ENCODE measurements at regions not wholly inside any gene's neighbourhood (a gene's known extent, or its start where the extent isn't known, plus 50 kb on each side); places are given as distances from the start of the nearest gene placed in this dataset.
"Not testable (repeated sequence)": the region's sequence is repeated elsewhere in the genome, so short reads cannot be mapped to it uniquely, and the experiment has no call there.

DNA sequence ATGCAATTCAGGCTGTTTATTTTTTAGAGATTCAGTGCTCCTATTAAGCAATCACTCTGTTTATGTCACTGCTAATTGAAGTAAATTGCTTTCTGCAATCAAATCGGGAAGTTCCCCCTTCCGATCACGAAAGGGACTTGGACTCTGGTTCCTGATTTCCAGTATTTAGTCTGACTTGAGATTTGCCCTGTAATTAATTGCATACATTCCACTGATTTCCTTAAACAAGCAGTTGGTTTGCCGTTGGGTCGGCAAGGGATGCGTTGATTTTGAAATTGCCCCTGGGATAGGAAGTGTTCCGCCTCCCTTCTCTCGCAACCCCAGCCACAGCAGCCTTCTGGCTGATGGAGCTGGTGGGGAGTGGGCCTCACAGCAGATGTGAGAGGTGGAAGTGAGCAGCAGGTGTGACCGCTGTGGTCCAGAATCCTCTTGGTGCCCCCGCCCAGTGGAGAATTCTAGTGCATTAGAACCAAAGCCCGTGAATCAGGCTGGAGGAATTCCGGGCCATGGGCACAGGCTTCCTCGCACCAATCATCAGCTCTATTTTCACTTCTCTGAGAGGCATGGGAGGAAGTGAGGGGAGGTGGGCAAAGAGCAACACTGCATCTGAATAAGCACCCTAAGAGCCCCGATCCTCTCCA, 102.5 kb downstream of the SPRY4 start:
- DNase-seq (ENCODE audit: low spot score), result no peak

DNA sequence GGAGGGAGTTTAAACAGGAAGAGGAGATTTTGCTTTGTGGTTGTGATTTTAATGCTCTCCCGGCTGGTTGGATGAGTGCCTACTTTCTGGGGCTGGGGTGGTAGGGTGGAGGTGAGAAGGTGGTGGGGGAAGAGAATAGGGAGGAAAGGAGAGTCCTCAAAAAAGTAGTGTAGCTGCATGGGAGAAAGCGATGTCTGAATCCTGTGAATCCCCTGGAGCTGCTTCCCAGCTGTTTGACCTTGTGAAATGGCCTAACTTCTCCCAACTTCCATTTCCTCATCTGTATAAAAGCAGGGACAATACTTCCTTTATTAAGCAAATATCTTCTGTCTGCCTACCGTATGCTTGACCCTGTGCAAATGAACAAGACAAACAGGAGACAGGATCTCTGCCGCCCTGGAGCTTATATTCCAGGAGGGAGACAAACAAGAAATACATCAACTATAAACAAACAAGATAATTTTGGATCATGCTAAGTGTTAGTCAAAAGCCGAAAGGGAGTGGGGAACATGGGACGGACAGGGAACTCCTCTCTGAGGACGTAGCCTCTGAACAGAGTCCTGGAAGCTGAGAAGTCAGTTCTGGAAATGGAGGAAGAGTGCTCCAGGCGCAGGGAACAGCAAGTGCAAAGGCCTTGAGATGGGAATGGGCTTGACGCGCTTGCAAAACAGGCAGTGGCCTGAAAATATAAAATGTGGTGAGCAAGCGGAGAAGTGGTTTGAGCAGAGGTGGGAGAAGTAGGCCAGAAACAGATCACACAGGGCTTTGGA, 103.5 kb downstream of the SPRY4 start:
- no peak for DNase-seq (ENCODE audit: low spot score)

DNA sequence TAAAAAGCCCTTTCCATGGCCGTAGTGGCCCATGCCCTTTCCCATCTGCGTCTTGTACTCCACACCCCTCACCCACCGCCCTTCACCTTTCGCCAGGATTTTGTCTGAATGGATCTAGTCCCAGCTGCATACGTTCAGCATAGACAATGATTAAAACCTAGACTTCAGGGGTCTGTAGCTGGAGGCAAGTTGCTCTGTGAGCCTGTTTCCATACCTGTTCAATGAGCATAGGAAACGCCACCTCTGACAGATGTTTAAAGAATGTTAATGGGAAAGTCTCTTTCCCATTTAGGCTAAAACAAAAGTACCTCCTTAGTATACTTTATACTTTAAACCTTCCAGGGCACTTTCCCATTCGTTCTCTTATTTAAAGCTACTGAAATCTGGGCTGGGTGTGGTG, 105.7 kb downstream of the SPRY4 start:
- no peak for DNase-seq (ENCODE audit: low spot score)

DNA sequence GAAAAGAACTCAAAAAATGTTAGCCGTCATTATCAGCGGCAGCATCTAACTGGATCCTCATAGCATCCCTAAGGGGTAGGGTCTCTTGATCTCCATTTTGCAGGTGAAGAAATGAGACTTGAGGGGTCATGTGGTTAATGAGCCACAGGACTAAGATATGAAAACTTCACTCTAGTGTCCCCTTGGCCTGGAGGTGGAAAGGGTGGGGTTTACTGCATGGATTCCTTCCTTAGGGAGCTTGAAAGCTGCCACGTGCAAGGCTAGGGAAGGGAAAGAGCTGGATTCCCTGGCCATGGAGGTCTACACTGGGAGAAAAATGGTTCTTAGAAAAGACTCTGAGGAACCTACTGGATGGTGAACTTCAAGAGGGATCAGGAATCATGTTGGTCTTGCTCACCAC, 107.9 kb downstream of the SPRY4 start:
- no peak for DNase-seq (ENCODE audit: low spot score)

DNA sequence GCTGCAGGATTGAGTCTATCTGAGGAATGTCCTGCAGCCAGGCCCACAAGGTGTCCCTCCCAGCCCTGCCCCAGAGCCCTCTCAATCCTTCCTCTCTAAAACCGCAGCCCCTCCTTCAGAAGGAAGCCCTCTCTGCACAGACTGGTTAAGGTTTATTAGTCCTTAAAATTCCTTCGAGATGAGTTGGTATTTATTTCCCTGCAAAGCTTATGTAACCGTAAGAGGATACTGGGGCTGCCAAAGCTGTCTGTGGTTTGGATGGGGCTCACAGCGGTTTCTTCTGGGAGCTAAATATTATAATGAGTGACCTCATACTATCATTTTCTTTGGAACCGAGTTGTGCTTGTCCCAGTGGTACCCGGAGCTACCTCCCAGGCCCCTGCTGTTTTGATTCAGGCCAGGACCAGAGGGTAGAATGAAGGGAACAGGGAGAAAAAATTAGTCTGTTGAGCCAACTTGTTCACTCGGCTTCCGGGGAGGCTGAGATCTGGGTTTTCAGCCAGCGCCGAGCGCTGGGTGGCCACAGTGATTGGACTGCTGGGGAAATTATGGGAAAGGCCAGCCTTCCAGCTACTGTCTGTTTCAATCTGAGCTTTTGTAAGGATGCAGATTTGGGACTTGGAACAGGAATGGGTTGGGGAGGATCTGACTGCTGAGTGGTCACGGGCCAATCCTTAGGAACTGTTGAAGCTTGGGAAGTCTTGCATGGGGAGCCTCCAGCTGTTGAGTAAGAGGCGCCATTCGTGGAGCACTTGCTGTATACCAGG, 107.5 kb downstream of the NDFIP1 start:
- peak; percentile 87 for DNase-seq (ENCODE audit: low spot score)

DNA sequence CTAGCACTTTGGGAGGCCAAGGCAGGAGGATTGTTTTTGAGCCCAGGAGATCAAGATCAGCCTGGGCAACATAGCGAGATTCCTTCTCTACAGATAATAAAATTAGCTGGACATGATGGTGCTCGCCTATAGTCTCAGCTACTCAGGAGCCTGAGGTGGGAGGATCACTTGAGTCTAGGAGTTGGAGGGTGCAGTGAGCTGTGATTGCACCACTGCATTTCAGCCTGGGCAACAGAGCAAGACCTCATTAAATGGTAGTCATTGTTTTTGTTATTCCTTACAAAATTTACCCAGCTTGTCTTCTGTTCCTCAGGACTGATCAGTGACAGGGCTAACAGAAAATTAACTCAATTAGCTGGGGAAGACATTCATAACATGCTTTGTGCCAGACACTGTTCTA, 104.5 kb downstream of the NDFIP1 start:
- no peak for DNase-seq (ENCODE audit: low spot score)

DNA sequence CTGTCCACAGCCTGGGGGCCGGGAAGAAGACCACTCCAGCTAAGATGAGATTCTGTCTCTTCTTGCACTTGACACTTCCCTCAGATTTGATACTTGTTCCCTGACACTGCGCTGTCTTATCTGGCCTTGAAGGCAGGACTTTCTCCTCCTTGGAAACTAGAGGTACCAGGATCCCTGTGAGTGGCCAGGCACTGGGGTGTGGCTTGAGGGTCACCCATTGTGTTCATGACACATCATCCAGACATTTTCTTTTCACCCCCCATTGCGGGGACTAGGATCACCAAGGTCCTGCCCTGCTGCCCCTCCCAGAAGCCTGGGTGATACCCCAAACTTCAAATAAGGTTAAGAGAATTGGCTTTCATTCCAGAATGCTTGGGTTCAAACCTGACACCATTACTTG, 103.3 kb downstream of the NDFIP1 start:
- DNase-seq (ENCODE audit: low spot score), result no peak

DNA sequence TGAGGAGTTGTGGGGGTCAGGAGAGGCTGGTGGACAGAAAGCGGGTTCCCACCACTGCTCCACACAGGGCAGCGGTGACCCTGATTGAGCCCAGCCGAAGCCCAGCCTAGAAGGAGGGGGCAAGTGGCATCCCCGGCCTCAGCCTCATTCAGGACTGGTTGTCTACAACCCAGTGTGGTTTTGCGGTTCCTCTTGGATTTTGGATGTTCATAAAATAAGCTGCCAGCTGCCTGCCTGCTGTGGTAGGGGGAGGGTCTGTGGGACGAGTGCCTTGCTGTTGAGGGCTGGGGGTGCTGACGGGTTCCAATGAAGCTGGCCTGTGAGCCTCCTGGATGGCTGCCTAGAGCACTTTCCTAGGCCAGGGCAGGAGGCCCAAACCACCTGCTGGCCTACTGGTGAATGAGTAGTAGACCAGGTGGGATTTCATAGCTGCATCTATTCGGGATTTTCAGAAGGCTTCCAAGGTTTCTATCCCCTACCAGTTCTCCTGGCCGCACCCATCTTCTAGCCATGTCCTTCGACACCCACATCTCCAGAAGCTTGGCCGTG, 102.4 kb downstream of the NDFIP1 start:
- DNase-seq (ENCODE audit: low spot score), result no peak

DNA sequence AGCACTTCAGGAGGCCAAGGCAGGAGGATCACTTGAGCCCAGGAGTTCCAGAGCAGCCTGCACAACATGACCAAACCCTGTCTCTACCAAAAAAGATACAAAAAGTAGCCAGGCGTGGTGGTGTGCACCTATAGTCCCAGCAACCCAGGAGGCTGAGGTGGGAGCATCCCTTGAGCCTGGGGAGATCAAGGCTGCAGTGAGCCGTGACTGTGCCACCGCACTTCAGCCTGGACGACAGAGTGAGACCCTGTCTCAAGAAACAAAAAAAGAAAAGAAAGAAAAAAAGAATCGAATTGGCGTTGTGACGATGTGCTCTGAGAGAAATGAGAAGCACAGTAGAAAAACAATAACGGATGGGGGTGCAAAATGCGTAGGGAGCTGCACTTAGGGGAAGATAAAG, 101.4 kb downstream of the NDFIP1 start:
- DNase-seq (ENCODE audit: low spot score), result no peak

DNA sequence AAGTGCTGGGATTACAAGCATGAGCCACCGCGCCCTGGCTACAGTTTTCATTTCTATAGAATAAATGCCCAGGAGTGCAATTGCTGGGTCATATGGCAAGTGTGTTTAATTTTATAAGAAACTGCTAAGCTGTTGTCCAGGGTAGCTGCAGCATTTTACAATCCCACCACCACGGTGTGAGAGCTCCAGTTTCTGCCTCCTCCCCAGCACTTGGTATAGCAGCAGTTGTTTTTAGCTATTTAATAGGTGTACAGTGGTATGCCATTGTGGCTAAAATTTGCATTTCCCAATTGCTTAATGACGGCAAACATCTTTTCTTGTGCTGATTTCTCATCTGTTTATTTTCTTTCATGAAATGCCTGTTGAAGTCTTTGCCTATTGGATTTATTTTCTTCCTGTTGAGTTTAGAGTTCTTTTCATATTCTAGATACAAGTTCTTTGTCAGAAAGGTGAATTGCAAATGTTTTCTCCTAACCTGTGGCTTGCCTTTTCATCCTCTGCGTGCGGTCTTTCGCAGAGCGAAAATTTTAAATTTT, 100.3 kb downstream of the NDFIP1 start:
- DNase-seq (ENCODE audit: low spot score), result no peak

DNA sequence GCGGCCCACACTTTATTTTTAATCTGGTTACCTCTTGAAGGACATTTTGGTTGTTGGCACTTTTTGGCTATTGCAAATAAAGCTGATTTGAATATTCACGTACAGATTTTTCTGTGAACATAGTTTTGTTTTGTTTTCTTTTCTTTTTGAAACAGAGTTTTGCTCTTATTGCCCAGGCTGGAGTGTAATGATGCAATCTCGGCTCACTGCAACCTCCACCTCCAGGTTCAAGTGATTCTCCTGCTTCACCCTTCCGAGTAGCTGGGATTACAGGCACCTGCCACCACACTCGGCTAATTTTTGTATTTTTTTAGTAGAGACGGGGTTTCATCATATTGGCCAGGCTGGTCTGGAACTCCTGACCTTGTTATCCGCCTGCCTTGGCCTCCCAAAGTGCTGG, 99.7 kb downstream of the NDFIP1 start:
- DNase-seq (ENCODE audit: low spot score), result not testable (repeated sequence)

DNA sequence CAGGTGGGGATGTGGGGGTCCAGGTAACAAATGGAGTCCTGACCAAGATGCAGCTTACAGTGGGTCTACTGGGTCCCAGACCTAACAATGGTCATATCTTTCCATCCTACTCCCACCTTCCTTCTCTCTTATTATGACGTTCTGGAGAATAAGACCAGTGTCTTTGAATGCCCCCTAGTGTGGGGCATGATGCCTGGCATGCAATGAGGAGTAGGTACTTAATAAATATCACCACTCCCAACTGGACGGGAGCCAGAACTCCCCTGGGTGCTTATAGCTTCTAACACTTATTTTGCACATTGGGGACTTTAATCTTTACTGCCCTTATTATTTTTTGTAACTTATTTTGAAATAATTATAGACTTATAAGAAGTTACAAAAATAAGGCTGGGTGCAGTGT, 98.2 kb downstream of the NDFIP1 start:
- DNase-seq (ENCODE audit: low spot score), result no peak

DNA sequence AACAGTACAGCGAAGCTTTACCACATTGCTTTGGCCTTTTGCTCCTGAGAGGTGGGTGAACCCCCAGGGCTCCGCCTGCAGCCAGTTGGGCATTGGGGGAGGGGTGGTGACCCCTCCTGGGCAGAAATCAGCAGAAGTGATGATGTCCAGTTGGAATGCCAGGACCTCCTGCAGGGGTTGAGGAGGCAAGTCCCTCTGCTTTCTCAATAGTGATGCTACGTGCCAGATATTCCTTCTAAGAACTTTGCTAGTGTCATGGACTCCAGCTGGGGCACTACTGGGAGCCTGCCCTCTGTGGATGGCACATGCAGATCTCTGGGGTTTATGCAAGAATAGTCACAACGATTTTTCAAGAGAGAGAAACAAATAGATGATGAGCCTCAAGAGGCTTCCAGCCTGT, 95.6 kb downstream of the NDFIP1 start:
- DNase-seq (ENCODE audit: low spot score), result no peak
